ENCODE measurements at regions not wholly inside any gene's neighbourhood (a gene's known extent, or its start where the extent isn't known, plus 50 kb on each side); places are given as distances from the start of the nearest gene placed in this dataset.
A peak's percentile ranks its signal among the peaks of the same experiment; 100 is the strongest.

DNA sequence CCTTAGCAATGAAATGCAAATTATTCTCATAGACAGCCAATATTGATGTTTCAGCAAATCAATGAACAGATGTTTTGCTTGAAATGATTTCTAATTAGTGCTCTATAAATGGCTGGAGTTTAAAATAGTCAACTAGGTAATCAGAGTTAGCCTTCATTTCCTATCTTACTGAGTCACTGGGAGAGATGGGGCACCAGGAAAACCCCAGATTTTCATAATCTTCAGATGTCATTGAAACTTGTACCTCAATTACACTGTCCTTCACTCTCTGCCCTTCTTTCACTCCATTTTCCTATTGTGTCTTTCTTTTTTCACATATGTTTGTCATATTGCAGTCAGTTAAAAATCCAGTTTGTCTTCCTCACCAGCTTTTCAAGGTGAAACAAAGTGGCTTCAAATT is 92.7 kb downstream of the C12orf75 start:
- ATAC-seq (no peak), DNase-seq (ENCODE audit: low spot score) (no peak)
- Mint-ChIP-seq H3K4me3 (no peak overlapping the region), H3K4me1 (ENCODE audit: low read depth in 2 of 2) (peaks cover 8 to 12% of the 10 kb centered on the region in 2 donors), H3K9me3 (no peaks in the 10 kb centered on the region), H3K36me3 (no peaks in the 10 kb centered on the region), H3K27ac (no peak overlapping the region), H3K27me3 (peaks cover 0 to under 1% of the 10 kb centered on the region in 2 donors)

DNA sequence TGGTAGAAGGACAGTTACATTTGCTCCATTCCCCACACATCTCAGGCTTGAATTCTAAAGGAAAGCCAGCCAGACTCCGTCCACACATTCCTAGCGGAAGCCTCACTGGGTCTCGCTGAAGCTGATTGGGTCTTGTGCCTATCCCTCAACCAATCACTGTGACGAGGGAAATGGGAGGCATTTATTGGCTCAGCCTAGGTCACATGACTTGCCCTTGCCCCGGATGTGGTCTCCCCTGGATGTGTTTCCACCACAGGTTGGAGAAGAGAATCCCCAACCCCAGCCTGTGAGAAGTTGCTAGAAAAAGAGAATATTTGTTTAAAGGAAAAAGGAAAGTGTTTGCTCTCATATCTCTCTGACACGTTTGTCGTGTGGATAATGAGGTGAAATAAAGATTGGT is 93.4 kb downstream of the C12orf75 start:
- ATAC-seq: no peak
- peaks cover 11 to 15% of the 10 kb centered on the region in 2 donors for H3K4me1 Mint-ChIP-seq (ENCODE audit: low read depth in 2 of 2)
- no peak overlapping the region for H3K4me3 Mint-ChIP-seq
- DNase-seq (ENCODE audit: low spot score): no peak
- H3K36me3 Mint-ChIP-seq: no peaks in the 10 kb centered on the region
- peaks cover 0 to 5% of the 10 kb centered on the region in 2 donors for H3K27me3 Mint-ChIP-seq
- no peaks in the 10 kb centered on the region for H3K9me3 Mint-ChIP-seq
- H3K27ac Mint-ChIP-seq: no peak overlapping the region

DNA sequence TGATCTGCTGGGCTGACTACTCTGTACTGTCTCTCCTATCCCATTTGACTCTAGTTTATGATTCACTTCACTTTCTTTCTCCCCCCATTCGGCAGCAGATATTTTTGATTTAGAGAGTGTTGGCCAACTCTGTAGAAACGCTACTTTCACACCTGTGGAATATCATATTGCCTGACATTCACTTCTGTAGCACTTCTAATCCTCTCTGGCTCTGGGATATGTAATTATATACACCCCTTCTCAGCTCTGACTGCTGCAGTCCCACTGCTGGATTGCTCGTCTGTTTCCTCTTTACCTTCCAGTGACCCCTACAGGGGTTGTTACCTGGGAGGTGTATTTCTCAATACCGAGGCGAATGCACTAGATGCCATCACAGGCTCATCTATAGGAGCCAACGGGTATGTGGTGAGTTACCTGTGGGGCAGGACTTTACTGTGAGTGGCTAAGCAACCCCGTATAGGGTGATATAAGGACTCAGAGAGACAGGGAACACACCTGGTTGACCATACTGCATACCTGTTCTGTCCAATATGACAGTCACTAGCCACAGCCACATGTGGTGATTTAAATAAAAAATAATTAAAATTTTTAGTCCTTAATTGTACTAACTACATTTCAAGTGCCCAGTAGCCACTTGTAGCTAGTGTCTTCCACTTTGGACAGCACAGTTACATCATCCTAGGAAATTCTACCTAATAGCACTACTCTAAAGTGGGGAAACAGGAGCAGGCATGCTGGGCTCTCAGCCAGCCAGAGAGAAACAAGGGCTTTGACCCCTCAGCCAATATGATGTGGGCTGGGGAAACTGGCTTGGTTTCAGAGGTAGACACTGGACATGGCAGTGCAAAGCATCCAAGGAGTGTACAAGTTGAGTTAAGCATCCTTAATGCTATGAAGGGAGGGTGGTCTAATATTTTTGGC is 95.0 kb downstream of the C12orf75 start:
- H3K4me3 Mint-ChIP-seq: no peak overlapping the region
- ATAC-seq (no peak), DNase-seq (ENCODE audit: low spot score) (no peak)
- peaks cover 11 to 17% of the 10 kb centered on the region in 2 donors for H3K4me1 Mint-ChIP-seq (ENCODE audit: low read depth in 2 of 2)
- no peaks in the 10 kb centered on the region for H3K9me3 Mint-ChIP-seq
- no peaks in the 10 kb centered on the region for H3K36me3 Mint-ChIP-seq
- no peak overlapping the region for H3K27ac Mint-ChIP-seq
- peaks cover 0 to 6% of the 10 kb centered on the region in 2 donors for H3K27me3 Mint-ChIP-seq

DNA sequence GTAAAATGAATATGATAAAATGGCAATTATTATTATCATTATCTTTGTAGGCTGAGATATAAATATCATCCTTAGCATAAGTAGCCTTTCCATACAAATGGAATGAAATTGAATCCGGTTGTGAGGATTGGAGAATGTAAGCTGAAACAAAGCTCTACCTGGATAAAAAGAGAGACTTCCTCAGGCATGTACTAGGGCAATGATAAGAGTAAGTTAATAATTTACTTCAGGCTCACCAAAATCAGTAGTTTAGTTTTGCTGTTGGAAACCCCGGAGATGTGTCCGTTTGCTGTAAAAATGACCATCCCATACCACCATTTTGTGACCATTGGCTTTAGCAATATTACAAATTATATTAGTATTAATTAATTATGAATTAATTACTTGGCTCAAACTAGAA is 96.3 kb downstream of the C12orf75 start:
- H3K4me1 Mint-ChIP-seq (ENCODE audit: low read depth in 2 of 2): peaks cover 11 to 17% of the 10 kb centered on the region in 2 donors
- H3K9me3 Mint-ChIP-seq: no peaks in the 10 kb centered on the region
- peaks cover 0 to 6% of the 10 kb centered on the region in 2 donors for H3K27me3 Mint-ChIP-seq
- no peaks in the 10 kb centered on the region for H3K36me3 Mint-ChIP-seq
- ATAC-seq: no peak
- no peak for DNase-seq (ENCODE audit: low spot score)
- H3K27ac Mint-ChIP-seq: no peak overlapping the region
- no peak overlapping the region for H3K4me3 Mint-ChIP-seq

DNA sequence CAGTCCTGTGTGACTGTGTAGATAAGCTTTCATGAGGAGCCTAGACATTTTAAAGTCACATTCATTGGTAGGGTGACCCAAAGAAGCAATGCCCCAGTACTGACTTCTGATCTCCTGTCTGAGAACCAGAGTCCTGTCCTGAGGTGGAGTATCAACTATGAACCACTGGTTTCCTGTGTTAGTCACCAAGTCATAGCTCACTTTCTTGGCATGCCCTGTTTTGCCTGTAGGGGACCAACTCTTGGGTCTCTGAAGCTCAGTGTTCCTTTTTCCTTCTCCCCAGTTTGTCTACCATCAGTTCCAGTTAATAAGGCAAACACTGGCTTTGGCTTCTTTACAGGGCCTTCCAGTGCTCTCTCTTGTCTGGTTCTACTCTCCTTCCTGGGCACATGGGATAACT is 97.4 kb downstream of the C12orf75 start:
- Mint-ChIP-seq H3K27me3 (peaks cover 0 to 6% of the 10 kb centered on the region in 2 donors), H3K4me1 (ENCODE audit: low read depth in 2 of 2) (peaks cover 11 to 17% of the 10 kb centered on the region in 2 donors), H3K36me3 (no peaks in the 10 kb centered on the region), H3K27ac (no peak overlapping the region), H3K9me3 (no peaks in the 10 kb centered on the region), H3K4me3 (no peak overlapping the region)
- DNase-seq (ENCODE audit: low spot score) (no peak), ATAC-seq (peak; percentile 61 to 77)

DNA sequence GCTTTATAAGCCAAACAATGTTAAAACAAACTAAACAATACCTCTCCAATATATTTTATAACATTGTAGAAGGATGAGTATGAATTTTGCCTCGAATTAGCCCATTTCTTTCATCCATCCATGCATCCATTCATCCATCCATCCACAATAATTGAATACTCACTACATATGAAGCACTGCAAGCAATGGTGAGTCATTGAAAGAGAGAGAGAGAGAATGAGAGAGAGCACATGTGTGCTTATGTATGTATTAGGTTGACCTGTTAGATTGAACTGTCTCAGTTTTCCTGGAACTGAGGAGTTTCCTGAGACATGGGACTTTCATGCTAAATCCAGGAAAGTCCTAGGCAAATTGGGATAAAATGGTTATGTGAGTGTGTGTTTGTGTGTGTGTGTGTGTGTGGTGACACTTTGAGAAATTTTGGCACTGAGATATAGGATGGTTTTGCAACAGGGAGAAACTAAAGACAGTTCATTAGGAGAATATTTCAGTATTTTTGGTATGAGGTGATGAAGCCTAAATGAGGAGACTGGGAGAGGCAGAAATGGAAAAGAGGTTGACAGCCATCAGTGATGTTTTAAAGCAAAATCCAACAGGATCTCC is 98.4 kb downstream of the C12orf75 start:
- Mint-ChIP-seq H3K9me3 (no peaks in the 10 kb centered on the region), H3K27ac (no peak overlapping the region), H3K4me3 (no peak overlapping the region), H3K4me1 (ENCODE audit: low read depth in 2 of 2) (peaks cover 11 to 12% of the 10 kb centered on the region in 2 donors), H3K36me3 (no peaks in the 10 kb centered on the region), H3K27me3 (peaks cover 0 to 6% of the 10 kb centered on the region in 2 donors)
- no peak for DNase-seq (ENCODE audit: low spot score)
- no peak for ATAC-seq

DNA sequence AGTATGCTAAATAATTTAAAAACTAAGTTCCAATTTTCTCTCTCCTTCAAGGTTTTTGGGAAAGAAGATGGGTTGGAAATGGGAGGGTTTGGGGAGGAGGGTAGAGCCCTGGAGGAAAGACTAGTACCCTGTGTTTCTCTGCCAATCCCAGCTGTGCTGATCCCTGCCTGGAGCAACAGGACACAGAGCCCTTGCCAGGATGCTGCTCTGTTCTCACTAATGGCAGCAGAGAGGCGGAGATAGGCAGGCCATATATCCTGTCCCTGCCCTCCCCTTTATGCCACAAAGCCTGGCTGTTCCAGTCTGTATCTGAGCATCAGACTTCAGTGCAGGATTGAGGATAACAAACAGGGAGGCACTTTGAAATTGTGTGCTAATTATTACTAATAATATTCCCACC is 99.0 kb downstream of the C12orf75 start:
- H3K4me1 Mint-ChIP-seq (ENCODE audit: low read depth in 2 of 2): peaks cover 11 to 12% of the 10 kb centered on the region in 2 donors
- H3K9me3 Mint-ChIP-seq: no peaks in the 10 kb centered on the region
- H3K27me3 Mint-ChIP-seq: peaks cover 0 to 6% of the 10 kb centered on the region in 2 donors
- no peak for ATAC-seq
- H3K4me3 Mint-ChIP-seq: no peak overlapping the region
- no peak for DNase-seq (ENCODE audit: low spot score)
- no peaks in the 10 kb centered on the region for H3K36me3 Mint-ChIP-seq
- H3K27ac Mint-ChIP-seq: no peak overlapping the region

DNA sequence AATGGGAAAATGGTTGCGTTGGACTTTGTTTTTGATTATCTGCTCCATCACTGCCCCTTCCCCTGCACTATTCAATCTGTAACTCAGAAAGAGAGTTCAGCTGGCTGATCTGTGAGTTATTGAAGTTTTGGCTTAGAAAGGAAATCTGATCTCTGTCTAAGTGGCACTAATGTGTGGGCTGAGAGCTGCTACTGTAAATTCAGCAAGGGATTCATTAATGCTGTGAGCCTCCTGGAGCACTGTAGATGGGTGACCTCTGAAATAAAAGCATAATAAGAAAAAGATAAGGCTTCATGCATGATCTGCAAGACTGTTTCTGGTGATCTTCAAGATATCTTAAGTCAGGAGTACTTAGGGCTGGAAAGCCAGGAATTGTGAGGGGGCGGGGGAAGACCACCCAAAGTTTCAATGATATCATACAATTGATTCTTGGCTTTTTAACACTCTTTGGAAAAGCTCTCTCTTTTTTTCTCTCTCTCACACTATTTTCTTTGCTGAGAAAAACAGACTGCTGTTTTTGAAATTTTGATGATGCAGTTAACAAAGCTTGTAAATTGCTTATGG is 101.1 kb downstream of the C12orf75 start:
- no peaks in the 10 kb centered on the region for H3K9me3 Mint-ChIP-seq
- DNase-seq (ENCODE audit: low spot score) (no peak), ATAC-seq (no peak)
- peaks cover 9 to 12% of the 10 kb centered on the region in 2 donors for H3K27me3 Mint-ChIP-seq
- H3K36me3 Mint-ChIP-seq: no peaks in the 10 kb centered on the region
- no peak overlapping the region for H3K4me3 Mint-ChIP-seq
- peaks cover 11 to 12% of the 10 kb centered on the region in 2 donors for H3K4me1 Mint-ChIP-seq (ENCODE audit: low read depth in 2 of 2)
- no peak overlapping the region for H3K27ac Mint-ChIP-seq

DNA sequence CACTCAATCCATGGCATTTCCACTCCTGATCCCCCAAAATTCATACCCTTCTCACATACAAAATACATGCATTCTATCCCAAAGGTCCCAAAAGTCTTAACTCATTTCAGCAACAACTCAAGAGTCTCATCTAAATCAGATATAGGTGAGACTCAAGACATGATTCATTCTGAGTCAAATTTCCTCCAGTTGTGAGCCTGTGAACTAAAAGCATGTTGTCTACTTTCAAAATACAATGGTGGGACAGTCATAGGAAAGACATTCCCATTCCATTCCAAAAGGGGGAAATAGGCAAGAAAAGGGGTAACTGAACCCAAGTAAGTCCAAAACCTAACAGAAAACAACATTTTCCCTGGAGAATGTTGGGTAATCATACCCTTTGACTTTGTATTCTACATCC is 103.3 kb downstream of the C12orf75 start:
- Mint-ChIP-seq H3K36me3 (no peaks in the 10 kb centered on the region), H3K9me3 (no peaks in the 10 kb centered on the region), H3K4me1 (ENCODE audit: low read depth in 2 of 2) (peaks cover 0 to 2% of the 10 kb centered on the region in 2 donors), H3K4me3 (no peak overlapping the region), H3K27ac (no peak overlapping the region), H3K27me3 (peaks cover 9 to 12% of the 10 kb centered on the region in 2 donors)
- ATAC-seq (no peak), DNase-seq (ENCODE audit: low spot score) (no peak)

DNA sequence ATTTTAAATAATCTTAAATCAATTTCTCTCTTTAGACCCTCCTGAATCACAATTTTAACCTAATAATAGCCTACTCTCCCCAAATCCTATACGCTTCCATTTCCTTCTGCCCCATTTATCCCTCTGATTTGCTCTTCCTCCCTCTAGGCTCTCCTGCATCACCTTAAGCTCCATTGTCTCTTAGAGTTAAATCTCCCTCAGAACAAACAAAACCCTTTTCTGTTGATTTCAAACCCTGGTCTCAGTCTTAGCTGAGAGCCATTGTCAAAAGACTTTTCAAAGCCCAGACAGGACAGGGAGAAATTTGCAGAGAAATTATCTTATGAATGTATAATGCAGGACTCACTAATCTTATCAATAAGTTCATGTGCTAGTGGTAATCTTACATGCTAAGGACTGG is 106.1 kb downstream of the C12orf75 start:
- H3K4me1 Mint-ChIP-seq (ENCODE audit: low read depth in 2 of 2): no peaks in the 10 kb centered on the region
- no peak for ATAC-seq
- no peak for DNase-seq (ENCODE audit: low spot score)
- peaks cover 4% of the 10 kb centered on the region for H3K9me3 Mint-ChIP-seq
- no peak overlapping the region for H3K4me3 Mint-ChIP-seq
- H3K27me3 Mint-ChIP-seq: peaks cover 9% of the 10 kb centered on the region in 2 donors
- H3K36me3 Mint-ChIP-seq: no peaks in the 10 kb centered on the region
- no peak overlapping the region for H3K27ac Mint-ChIP-seq

DNA sequence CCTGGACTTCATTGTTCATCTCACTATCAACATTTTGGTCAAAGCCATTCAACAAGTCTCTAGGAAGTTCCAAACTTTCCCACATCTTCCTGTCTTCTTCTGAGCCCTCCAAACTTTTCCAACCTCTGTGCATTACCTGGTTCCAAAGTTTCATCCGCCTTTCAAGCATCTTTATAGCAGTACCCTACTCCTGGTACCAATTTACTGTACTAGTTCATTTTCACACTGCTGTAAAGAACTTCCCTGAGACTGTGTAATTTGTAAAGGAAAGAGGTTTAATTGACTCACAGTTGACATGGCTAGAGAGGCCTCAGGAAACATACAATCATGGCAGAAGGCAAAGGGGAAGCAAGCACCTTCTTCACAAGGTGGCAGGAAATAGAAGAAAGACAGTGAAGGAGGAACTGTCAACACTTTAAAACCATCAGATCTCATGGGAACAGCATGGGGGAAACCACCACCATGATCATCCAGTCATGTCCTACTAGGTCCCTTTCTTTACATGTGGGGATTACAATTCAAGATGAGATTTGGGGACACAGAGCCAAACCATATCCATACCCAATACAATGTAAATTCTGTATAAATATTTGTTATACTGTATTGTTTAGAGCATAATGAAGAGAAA is 109.7 kb downstream of the C12orf75 start:
- peaks cover 18 to 20% of the 10 kb centered on the region in 2 donors for H3K27me3 Mint-ChIP-seq
- ATAC-seq (no peak), DNase-seq (ENCODE audit: low spot score) (no peak)
- H3K4me3 Mint-ChIP-seq: no peak overlapping the region
- H3K9me3 Mint-ChIP-seq: peaks cover 4% of the 10 kb centered on the region
- no peaks in the 10 kb centered on the region for H3K36me3 Mint-ChIP-seq
- no peak overlapping the region for H3K27ac Mint-ChIP-seq
- H3K4me1 Mint-ChIP-seq (ENCODE audit: low read depth in 2 of 2): no peaks in the 10 kb centered on the region

DNA sequence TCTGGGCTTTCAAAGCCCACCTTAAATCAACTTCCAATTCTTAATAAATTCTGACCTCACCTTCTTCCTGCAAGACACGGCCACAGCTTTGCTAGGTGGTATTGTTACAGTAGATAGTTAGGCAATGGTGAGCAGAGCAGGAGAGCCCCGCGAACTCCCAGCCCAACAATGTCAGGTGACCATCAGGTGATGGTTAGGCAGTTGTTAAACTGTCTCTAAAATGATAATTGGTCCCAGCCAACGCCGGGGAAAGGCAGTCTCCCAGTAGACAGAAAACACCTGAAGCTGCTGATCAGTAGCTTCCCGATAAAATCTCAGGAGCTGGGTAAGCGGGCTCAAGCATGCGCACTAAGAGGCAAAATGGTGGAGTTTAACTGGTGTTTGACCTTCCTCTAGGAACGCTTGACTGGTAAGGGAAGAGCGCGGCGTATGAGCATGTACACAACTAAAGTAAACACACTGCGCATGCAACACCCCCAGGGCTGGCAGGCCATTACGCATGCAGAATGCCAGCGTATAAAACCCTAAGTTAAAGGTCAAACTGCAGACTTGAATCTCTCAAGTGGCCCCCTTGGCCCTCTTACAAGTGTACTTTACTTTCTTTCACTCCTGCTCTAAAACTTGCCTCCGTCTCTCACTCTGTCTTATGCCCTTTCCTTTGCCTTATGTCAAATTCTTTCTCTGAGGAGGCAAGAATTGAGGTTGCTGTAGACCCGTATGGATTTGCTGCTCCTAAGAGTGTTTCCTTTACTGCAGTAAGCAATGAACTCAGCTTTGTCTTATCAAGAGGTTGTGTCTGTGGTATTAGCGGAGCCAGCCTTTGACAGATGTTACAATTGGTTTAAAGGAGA is 113.5 kb downstream of the C12orf75 start:
- DNase-seq (ENCODE audit: low spot score): no peak
- Mint-ChIP-seq H3K27ac (no peak overlapping the region), H3K9me3 (peaks cover 4% of the 10 kb centered on the region), H3K4me3 (no peak overlapping the region), H3K36me3 (no peaks in the 10 kb centered on the region), H3K4me1 (ENCODE audit: low read depth in 2 of 2) (no peaks in the 10 kb centered on the region), H3K27me3 (peaks cover 10 to 15% of the 10 kb centered on the region in 2 donors)
- ATAC-seq: no peak

DNA sequence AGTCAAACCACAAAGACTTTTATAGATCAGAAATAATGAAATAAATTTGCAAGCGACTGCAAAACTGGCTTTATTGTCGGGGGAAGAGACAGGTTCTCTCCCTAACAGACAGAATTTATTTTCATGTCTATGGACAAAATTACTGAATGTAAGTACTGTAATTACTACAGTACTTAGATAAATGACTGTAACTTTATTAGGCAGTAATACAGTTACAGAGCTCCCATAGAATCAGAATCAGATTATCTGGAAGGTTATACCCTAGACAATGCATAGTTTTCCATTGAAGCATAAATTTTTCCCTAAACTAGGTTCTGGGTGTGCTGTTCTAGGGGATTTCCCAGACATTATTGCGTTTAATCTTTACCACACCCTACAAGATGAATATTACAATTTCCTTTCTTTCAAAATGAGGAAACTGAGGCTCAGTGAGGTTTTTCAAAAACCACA is 114.2 kb downstream of the C12orf75 start:
- Mint-ChIP-seq H3K27ac (no peak overlapping the region), H3K36me3 (no peaks in the 10 kb centered on the region)

More for the DNA sequence above, 114.2 kb downstream of the C12orf75 start:
- H3K4me1 Mint-ChIP-seq (ENCODE audit: low read depth in 2 of 2): no peaks in the 10 kb centered on the region
- peaks cover 4% of the 10 kb centered on the region for H3K9me3 Mint-ChIP-seq
- peaks cover 11 to 17% of the 10 kb centered on the region in 2 donors for H3K27me3 Mint-ChIP-seq
- no peak overlapping the region for H3K4me3 Mint-ChIP-seq
- ATAC-seq (no peak), DNase-seq (ENCODE audit: low spot score) (no peak)
